ENCODE measurements at regions not wholly inside any gene's neighbourhood (a gene's known extent, or its start where the extent isn't known, plus 50 kb on each side); places are given as distances from the start of the nearest gene placed in this dataset.

DNA sequence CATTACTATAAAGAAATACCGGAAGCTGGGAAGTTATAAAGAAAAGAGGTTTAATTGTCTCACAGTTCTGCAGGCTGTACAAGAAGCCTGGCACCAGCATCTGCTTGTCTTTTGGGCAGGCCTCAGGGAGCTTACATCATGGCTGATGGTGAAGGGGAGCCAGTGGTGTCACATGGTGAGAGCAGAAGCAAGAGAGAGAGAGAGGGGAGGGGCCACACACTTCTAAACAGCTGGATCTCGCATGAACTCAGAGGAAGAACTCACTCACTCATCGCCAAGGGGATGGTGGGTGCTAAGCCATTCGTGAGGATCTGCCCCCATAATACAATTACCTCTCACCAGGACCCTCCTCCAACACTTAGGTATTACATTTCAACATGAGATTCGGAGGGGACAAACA, 51.8 kb upstream of the ANKRD34C start:
- no peak for DNase-seq (ENCODE audit: low spot score)

DNA sequence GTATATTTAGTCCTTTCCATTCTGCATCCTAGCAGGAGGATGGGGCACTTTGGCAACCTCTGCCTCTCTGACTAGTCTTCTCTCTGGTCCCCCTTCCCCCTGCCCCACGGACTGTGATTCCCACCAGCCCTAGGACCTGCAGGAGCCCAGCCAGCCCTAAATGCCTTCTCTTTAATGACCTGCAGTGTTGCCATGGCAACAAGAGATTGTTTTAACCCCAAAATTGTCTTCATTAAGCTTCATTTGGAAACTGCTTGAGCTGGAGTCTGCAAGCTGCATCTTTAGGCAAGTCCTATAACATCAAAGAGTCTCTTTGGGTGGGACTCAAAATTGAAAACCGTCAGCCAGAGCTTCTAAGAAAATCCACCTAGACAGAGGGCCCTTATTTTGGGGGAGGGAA, 59.7 kb upstream of the ANKRD34C start:
- DNase-seq (ENCODE audit: low spot score): no peak

DNA sequence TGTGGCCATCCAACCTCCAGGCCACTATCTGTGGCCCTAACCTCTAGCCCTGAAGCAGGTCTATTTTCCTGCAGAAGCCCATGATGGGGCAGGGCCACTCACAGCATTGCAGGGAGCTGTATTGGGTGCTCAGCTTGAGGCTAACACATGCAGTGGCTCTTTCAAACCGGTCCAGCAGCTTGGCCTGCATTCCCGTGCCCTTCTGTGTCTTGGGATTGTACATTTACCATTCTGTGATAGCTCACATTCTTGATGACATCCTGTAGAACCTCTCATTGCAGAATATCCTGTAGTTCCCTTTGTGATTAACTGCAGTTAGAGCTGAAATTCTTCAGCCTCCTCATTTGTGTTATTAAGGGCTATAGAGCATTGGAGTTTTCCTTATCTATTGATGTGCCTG, 60.8 kb upstream of the ANKRD34C start:
- no peak for DNase-seq (ENCODE audit: low spot score)

DNA sequence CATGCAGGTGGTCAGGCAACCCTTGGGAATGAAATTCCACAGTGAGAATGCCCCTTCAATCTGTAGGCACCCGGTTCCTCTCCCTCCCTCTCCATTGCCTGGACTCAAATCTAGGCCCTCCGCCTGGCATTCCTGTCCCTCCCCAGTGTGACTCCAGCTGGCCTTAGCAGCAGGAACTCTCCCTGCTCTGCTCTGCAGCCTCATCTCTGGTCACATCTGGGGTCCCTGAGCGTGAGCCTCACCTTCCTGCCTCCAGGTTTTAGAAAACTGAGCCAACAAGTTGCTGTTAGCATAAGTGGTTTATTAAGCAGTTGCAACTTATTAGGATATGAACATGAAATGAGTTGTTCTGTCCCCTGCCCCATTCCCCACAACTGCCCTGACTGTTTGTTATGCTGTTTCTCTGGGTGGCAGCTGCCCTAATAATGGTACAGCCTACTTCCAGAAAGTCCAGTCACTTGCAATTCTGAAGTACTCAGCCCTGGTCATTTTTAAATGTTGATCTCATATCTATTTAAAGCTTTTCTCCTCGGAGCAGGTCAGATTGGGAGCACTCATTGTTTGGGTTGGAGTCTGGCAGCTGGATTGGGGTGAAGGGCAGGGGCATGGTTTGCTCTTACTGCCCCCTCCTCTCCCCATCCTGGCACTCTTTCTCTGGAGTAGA, 63.0 kb upstream of the ANKRD34C start:
- no peak for DNase-seq (ENCODE audit: low spot score)

DNA sequence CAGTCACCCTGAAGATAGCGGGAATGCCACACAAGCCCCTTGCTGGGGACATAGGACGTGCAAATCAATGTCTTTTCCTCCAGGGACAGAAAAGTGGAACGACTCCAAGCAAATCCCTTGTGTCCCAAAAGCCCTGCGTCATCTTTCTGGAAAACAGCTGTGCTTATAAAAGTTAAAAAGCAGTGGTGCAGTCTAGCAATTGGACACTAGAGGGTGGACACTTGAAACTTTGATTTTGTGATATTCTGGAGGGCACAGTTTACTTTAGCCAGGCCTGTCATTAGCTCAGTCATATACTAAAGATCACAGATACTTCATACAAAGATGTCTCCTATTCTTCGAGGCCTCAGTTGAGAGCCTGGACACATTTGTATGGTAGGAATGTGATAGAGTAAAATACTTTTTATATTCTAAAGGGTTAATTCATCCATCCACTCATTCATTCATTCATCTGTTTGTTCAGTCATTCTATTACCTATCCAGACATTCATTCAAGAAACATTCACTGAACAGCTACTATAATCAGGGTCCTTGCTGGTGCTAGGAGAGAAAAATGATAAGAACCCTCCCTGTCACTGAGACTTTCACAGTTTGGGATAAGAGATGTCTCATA, 63.8 kb upstream of the ANKRD34C start:
- DNase-seq (ENCODE audit: low spot score): no peak

DNA sequence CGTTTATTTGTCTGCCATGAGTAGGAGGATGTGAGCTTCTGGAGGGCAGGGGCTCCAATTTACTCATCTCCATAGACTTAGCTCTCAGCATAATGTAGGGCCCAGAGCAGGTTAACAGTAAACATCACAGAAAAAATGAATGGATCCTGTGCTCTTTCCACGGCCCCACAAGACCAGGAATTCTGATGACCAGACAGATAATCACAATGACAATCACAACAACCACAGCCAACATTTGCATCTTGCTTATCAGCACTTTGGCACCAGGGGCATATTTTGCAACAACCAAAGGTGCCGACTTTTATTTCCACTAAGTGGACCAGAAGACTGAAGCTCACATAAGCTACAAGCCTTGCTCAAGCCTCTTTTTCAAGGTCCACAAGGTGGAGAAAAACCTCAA, 68.9 kb upstream of the ANKRD34C start:
- no peak for DNase-seq (ENCODE audit: low spot score)

DNA sequence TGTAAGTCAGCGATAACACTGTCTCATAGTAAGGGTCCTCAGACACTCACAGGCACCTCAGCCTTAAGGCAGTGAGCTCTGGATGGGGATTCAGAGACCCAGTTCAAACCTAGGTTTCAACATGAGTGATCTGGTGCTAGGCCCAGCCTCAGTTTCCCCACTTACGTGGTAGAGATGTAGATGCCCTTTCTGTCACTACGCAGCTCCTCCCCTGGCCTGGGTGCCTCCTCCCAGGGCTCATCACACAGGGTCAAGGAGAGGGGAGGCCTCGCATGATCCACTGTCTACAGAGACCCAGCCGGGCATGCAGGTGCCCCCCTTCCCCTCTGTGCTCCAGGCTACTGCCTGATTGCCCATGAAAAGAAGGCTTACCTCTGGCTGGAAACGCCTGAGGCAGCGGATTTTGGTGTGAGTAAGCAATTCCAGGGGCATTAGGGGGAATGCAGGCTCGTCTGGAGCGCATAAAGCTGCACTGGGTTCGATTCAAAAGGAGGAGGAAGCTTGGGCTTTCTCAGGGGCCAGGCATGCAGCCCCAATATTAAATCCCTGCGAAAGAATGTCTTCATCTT, 69.8 kb upstream of the ANKRD34C start:
- no peak for DNase-seq (ENCODE audit: low spot score)

DNA sequence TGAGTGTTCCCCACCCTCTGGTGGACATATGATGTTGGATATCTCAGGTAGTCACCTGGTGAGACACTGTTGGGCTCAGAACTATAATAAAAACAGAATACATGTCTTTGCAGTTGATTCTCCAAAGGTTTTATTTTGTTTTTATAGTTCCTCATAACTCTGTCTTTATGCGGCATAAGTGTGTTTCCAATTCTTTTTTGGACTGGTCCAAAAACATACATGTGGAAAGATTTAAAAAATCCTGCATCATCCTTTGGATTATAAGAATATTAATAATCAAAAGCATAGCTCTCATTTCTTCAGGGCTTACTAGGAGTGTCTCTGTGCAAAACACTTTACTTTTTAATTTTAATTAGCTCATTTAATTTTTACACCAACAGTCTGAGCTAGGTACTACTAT, 71.0 kb upstream of the ANKRD34C start:
- DNase-seq (ENCODE audit: low spot score): no peak

DNA sequence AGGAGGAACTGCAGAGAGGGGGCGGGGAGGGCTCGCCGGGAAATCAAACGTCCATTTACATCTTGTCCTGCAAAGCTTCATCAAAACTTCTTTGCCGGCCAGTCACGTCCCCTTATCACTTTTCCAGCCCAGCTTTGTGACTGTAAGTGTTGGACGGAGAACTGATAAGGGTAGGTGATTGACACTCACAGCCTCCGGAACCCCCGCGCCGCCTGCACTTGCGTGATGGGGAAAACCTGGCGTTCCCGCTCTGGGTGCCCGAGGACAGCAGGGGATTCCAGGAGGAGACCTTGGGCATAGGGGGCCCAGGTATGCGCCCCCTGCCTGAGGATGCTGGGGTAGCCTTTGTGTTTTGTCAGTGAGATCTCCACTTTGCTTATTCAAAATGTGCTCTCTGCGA, 72.8 kb upstream of the ANKRD34C start:
- no peak for DNase-seq (ENCODE audit: low spot score)

DNA sequence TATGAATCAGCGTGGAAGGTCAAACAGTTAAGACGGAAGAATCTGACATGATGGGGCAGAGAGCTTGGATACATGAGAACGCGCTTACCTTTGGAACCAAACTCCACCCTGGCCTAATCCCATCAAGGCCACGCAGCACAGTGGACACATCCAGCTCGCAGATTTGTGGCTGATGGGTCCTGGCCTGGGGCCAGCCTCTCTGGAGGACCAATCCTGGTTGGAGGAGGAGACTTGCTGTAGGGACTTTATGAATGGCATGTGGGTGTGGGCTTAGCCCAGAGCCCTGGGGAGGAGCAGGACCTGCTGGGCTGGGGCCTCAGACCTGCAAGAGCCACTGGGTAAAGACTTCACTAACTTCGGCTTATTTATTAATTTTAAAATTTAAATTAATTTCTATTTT, 73.4 kb upstream of the ANKRD34C start:
- no peak for DNase-seq (ENCODE audit: low spot score)

DNA sequence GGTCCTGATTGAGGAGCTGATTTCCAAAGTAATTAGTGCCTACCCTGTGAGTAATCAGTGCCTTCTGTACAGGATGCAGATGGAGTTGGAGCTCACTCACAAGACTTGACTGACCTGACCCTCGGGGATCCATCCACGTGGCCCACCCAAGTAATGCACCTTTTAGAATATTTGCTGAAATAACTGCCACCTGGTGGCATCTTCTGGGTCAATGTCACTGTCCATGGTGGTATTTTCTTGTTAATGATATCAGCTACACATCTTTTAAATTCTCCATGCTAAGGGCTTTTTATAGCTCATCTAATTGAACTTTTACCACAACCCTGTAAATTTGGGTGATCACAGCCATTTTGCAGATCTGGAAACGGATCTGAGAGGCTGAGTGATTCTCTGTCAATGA, 74.3 kb upstream of the ANKRD34C start:
- DNase-seq (ENCODE audit: low spot score): no peak

DNA sequence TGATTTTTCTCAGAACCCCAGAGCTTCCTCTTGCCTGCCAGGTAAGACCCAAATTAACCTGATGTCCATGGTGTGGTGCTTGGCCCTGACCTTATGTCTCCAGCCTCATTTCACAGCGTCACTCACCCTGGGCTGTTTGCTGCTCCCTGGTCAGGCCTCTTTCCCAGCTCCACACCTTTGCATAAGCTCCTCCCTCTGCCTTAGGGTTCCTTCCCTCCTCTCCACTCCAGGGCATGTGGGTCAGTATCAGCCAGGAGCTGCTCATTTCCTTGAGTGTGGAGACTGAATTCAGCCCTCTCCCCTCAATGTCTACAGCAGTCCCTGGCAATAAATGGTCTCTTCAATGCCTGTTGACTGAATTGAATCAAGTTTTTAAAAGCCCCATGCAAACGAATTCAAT, 75.6 kb upstream of the ANKRD34C start:
- DNase-seq (ENCODE audit: low spot score): no peak

DNA sequence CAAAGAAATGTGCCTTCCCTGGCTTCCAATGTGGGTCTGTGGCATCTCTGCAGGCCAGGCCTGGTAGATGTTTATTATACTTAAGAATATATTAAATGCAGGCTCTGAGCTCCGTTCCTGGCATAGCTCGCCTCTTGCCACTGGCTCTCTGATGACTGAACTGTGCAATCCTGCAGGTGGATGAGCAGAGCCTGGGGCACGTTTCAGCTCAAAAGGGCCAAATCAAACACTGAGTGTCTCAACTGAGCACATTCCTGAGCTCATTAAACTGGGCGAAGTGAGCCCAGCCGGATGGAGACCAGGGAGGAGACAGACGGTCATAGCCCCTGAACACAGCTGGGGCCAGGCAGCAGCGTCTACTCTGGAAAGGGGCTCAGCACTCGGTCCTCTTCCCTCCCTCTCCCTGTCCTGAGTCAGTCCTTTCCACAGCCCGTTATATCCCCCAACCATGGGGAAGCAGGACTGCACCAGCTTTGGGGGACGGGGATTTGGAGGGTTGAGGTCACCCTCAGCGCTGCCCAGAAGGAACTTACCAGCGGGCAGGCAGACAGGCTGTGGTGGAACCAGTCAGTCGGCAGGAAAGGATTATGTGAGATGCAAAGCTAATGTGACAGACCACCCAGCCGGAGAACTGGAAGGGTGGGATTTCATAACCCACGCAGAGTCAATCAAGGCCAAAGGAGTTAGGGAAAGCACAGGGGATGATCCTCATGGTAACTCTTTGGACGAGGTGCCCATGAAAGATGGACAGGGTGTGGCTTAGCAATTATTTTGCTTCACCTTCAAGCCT, 77.4 kb upstream of the ANKRD34C start:
- DNase-seq (ENCODE audit: low spot score): no peak

DNA sequence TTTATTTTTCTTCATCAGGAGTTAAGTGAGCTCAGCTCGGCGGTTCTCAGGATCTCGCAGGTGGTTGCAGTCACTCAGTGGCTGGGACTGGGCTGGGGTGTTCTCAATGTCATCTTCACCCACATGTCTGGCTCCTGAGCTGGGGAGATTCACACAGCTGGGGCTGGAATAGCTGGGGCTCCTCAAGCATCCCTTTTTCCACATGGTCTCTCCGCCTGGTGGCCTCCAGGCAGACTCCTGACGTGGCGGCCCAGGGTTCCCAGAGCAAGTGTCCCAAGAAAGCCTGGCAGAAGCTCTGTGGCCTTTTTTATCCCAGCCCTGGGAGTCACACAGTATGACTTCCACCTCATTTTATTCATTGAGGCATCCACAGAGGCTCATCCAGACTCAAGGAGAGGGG, 84.1 kb upstream of the ANKRD34C start:
- no peak for DNase-seq (ENCODE audit: low spot score)

DNA sequence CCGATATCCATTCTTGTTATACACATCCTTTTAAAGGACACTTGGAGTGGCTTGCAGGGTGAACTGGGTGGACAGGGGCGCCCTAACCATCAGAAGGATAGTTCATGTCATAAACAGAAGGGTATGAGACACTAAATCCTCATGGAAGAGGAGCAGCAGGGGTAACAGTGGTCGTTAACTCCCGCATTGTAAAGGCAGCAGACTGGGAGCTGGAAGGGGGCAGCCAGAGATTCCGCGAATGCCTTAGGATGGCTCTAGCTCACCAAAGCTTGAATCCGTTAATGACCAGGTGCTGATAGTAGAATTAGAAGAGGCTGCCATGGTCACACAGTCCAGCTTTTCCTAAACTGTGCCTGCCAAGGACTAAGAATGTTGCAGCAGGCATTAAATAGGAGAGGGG, 85.2 kb upstream of the ANKRD34C start:
- DNase-seq (ENCODE audit: low spot score): no peak

DNA sequence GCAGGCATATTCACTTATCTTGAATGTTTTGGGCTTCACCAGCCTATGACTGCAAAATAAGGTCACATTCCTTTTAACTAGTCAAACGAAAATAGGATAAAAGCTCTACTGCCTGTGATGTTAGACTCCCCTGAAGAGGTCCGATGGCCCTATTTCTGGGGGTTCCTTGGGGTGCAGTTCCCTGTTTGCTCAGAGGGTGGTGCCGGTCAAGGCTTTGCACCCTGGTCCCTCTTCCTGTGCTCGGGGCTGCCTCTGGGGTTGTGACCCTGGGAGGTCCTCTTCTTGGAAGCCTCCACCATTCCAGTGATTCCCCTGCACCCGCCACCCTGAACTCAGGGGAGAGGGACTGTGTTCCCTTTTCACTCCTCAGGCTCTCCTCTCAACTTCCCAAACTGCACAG, 86.7 kb upstream of the ANKRD34C start:
- DNase-seq (ENCODE audit: low spot score): no peak

DNA sequence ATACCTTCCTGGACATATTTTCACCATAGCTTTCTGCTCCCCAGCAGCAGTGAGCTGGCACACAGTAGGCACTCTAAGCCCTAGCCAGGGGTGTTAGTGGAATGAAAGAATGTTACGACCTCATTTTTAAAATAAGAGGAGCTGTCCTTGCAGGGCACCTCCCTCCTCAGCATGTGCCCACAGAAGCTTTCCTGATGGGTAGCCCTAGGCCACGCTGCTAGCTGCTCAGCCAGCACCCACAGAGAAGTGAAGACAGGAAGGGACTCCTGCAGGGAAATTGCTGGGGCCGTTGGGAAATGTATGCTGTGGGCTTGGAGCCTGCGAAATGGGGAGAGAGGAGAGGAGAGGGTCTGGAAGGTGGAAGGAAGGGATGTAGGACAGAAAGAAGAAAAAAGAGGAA, 87.3 kb upstream of the ANKRD34C start:
- DNase-seq (ENCODE audit: low spot score): no peak

DNA sequence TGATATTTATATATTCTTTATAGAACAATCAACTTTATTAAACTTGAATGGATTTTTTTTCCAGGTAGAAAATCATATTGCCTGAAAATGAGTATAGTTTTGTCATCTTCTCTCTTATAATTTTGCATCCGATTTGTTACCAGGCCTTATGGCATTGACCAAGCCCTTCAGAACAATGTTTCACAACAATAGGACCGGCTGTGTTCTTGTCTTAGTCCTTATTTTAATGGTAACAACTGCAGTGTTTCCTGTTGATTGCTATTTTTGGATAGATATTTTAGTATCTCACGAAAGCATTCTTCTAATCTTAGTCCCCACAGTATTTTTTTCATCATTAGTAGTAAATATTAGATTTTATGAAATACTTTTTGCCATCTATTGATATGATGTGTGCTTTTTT, 88.1 kb upstream of the ANKRD34C start:
- no peak for DNase-seq (ENCODE audit: low spot score)

DNA sequence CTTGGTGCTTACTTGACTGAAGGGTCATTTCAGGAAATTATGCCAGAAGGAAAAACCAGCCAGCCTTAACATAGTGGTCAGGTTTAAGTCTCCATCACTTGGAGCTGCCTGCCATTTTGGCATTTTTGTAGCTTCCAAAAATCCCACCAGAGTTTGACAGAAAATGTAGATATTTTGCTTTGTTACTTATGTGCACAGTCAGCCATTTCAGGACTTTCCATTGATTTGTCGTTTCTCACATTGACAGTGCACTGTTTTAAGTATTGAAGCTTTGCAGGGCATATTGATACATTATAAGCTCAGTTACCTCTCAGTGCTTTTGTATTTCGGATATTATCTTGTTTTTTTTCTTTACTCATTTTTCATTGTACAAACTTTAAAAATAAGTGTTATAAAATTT, 89.0 kb upstream of the ANKRD34C start:
- DNase-seq (ENCODE audit: low spot score): no peak

DNA sequence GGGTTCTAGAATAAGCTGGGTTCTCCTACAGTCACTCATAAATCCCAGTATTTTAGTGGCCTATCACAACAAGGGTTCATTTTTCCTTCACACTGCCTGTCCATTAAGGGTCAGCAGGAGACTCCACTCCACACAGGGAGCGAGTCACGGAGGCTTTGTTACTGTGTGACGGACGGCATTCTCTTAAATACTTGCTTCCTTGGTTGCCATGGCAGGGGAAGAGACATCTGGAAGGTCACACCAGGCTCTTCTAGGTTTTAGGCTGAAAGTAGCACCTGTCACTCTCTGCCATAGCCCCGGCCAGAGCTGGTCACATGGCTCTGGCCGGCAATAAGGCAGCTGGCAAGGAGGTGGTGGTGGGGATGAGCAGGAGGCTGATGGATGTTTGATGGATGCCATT, 89.4 kb upstream of the ANKRD34C start:
- no peak for DNase-seq (ENCODE audit: low spot score)

DNA sequence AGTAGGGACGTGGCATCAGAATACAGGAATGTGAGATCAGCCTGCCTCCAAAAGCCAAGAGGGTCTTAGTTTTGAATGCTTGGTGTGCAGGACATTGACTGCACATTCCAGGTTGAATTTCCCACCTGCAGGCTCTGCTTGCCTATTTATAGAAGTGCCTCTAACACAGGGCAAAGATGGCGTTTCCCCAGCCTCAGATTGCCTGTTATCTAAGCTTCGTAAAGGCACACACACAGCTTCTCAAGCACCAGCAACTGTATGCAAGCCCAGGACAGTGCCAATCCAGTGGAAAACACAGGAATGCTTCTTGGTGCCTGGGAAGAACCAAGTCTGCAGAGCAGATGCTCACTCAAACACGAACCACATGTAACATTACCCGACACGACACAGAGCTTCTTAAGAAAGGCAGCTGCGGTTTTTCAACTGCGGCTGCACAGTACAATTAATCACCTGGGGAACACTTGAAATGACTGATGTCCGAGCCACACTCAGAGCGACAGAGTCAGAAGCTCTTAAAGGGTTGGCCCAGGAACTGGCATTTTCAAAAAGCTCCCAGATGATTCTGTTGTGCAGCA, 90.0 kb upstream of the ANKRD34C start:
- no peak for DNase-seq (ENCODE audit: low spot score)

DNA sequence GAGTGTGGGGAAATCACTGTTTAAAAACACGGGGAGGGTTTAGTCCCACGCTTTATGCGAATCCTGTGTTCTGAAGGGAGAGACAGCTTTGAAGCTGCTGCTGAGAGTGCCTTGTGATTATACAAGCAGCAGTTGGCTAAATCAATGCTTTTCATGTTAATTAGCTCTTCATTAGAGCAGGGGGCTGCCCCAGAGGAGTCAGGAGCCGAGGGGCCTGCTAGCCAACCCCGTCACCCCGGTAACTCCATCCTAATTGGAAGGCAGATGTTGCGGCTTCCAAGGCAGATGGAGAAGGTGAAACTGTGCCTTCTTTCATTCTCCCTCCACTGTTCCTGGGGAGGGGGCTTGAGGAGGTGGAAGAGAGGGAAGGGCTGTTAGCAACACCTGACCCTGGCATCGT, 92.4 kb upstream of the ANKRD34C start:
- peak; percentile 34 for DNase-seq (ENCODE audit: low spot score)

DNA sequence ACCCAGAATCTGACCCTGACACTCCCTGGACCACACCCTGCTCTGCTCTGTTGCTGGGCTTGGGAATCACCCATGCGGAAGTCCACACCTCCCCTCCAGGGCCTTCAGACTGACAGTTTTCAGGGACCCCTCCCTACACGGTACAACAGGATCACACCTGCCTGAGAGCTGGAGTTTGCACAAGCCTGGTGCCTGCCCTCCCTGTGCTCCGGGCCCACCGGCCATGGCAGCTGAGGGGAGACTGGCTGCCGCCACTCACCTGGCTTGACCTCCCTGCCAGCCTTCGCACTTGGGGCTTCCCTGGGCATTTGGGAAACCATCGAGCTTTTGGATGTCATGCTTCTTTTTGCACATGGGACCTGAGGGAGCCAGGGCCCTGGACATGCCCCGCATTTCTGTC, 95.9 kb upstream of the ANKRD34C start:
- no peak for DNase-seq (ENCODE audit: low spot score)

Measured in Ammon's horn (tissue), 1 donor.